ENCODE measurements at regions not wholly inside any gene's neighbourhood (a gene's known extent, or its start where the extent isn't known, plus 50 kb on each side); places are given as distances from the start of the nearest gene placed in this dataset.

DNA sequence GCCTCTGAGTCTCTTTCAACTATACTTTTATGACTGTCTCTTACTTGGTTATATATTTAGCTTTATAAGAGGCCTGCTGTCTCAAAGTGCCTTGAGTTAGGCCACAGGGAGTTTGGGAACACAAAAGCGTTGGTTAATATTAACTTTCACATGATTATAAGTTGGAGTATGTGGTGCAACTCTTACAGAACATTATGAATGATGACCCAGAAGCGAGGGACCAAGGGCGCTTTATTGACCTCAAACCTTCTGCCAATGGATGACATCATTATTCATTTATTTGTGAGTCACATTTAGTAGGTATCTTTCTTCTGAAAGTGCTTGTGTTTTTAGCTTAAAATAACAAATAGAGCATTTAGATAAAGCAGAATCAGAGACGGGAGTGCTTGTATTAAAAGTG is 298.0 kb upstream of the ZC3H12C start:
- H3K4me3 Mint-ChIP-seq (ENCODE audit: unreplicated experiment): no peak overlapping the region
- H3K4me1 Mint-ChIP-seq (ENCODE audit: unreplicated experiment): no peaks in the 10 kb centered on the region
- no peak overlapping the region for H3K27ac Mint-ChIP-seq (ENCODE audit: unreplicated experiment)
- DNase-seq (ENCODE audit: low spot score): no peak
- TF ChIP-seq, protein P1, sequence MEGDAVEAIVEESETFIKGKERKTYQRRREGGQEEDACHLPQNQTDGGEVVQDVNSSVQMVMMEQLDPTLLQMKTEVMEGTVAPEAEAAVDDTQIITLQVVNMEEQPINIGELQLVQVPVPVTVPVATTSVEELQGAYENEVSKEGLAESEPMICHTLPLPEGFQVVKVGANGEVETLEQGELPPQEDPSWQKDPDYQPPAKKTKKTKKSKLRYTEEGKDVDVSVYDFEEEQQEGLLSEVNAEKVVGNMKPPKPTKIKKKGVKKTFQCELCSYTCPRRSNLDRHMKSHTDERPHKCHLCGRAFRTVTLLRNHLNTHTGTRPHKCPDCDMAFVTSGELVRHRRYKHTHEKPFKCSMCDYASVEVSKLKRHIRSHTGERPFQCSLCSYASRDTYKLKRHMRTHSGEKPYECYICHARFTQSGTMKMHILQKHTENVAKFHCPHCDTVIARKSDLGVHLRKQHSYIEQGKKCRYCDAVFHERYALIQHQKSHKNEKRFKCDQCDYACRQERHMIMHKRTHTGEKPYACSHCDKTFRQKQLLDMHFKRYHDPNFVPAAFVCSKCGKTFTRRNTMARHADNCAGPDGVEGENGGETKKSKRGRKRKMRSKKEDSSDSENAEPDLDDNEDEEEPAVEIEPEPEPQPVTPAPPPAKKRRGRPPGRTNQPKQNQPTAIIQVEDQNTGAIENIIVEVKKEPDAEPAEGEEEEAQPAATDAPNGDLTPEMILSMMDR (IDR thresholded peaks at IDR 0.05; ENCODE audit: unreplicated experiment): no peak
- no peaks in the 10 kb centered on the region for H3K9me3 Mint-ChIP-seq (ENCODE audit: unreplicated experiment)
- H3K27me3 Mint-ChIP-seq (ENCODE audit: unreplicated experiment): no peaks in the 10 kb centered on the region
- no peaks in the 10 kb centered on the region for H3K36me3 Mint-ChIP-seq (ENCODE audit: low read depth, unreplicated experiment)

DNA sequence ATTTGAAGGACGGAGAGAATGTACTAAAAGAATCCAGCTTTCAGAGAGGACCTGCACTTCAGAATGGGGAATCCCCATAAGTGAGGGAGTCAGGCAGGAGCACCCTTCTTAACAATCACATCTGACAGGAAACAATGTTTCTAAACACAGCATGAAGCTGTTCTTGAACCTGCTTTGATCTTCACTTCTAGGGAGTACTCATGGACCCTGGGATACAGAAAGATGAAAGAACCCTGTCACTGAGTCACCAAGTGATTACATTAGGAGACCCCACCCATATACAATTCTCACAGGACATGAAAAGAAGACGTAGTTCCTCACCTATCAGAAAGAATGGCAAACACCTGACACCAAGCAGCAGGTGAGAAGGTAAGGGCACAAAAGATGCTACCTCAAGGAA is 296.9 kb upstream of the ZC3H12C start:
- no peaks in the 10 kb centered on the region for H3K4me1 Mint-ChIP-seq (ENCODE audit: unreplicated experiment)
- no peaks in the 10 kb centered on the region for H3K9me3 Mint-ChIP-seq (ENCODE audit: unreplicated experiment)
- H3K27me3 Mint-ChIP-seq (ENCODE audit: unreplicated experiment): no peaks in the 10 kb centered on the region
- no peak overlapping the region for H3K27ac Mint-ChIP-seq (ENCODE audit: unreplicated experiment)
- H3K4me3 Mint-ChIP-seq (ENCODE audit: unreplicated experiment): no peak overlapping the region
- no peak for DNase-seq (ENCODE audit: low spot score)
- no peaks in the 10 kb centered on the region for H3K36me3 Mint-ChIP-seq (ENCODE audit: low read depth, unreplicated experiment)
- TF ChIP-seq, protein P1 (IDR thresholded peaks at IDR 0.05; ENCODE audit: unreplicated experiment): no peak

DNA sequence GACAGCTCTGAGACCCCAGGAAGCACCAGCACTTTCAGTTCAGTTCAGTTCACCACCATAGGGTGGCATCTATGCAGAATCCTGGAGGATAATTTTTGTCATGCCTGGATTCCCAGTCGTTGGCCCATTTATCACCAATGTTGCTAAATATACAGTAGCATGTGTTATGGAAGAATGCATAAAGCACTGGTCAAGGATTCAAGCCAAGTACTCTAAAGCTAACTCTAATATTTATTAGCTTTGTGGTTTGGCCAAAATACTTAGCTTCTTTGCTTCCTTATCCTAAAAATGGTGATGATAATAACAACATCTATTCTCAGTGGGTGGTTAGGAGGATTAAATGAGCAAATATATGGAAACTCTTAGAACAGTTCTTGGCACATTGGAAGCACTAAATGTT is 294.7 kb upstream of the ZC3H12C start:
- Mint-ChIP-seq H3K27ac (ENCODE audit: unreplicated experiment) (no peak overlapping the region), H3K4me1 (ENCODE audit: unreplicated experiment) (no peaks in the 10 kb centered on the region), H3K9me3 (ENCODE audit: unreplicated experiment) (no peaks in the 10 kb centered on the region), H3K4me3 (ENCODE audit: unreplicated experiment) (no peak overlapping the region), H3K27me3 (ENCODE audit: unreplicated experiment) (no peaks in the 10 kb centered on the region), H3K36me3 (ENCODE audit: low read depth, unreplicated experiment) (no peaks in the 10 kb centered on the region)
- TF ChIP-seq, protein P1 (IDR thresholded peaks at IDR 0.05; ENCODE audit: unreplicated experiment): no peak
- DNase-seq (ENCODE audit: low spot score): no peak

DNA sequence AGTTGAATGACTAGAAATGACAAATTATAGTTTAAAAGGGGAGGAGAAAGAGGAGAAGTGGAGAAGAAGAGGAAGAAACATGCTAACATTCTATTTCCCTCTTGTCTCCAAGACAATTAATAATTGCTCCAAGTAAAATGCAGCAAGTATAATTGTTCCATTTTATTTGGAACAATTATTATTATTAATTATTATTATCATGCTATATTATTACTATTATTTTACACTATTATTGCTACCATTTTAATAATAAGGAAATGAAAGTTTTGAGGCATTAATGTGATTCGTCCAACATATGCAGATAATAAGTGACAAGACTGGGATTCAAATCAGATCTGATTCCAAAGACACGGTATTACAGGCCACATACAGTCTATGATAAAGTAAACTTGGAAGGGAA is 293.6 kb upstream of the ZC3H12C start:
- no peak for DNase-seq (ENCODE audit: low spot score)
- Mint-ChIP-seq H3K27me3 (ENCODE audit: unreplicated experiment) (no peaks in the 10 kb centered on the region), H3K9me3 (ENCODE audit: unreplicated experiment) (no peaks in the 10 kb centered on the region), H3K36me3 (ENCODE audit: low read depth, unreplicated experiment) (no peaks in the 10 kb centered on the region), H3K4me3 (ENCODE audit: unreplicated experiment) (no peak overlapping the region), H3K27ac (ENCODE audit: unreplicated experiment) (no peak overlapping the region), H3K4me1 (ENCODE audit: unreplicated experiment) (no peaks in the 10 kb centered on the region)
- TF ChIP-seq, protein P1 (IDR thresholded peaks at IDR 0.05; ENCODE audit: unreplicated experiment): no peak

DNA sequence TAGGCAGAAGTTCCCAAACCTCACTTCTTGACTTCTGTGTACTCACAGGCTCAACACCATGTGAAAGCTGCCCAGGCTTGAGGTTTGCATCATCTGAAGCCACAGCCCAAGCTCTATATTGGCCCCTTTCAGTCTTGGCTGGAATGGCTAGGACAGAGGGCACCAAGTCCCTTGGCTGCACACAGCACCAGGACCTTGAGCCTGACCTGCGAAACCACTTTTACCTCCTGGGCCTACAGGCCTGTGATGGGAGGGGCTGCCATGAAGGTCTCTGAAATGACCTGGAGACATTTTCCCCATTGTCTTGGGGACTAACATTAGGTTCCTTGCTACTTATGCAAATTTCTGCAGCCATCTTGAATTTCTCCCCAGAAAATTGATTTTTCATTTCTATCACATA is 288.3 kb upstream of the ZC3H12C start:
- no peak overlapping the region for H3K27ac Mint-ChIP-seq (ENCODE audit: unreplicated experiment)
- H3K27me3 Mint-ChIP-seq (ENCODE audit: unreplicated experiment): no peaks in the 10 kb centered on the region
- H3K9me3 Mint-ChIP-seq (ENCODE audit: unreplicated experiment): no peaks in the 10 kb centered on the region
- no peaks in the 10 kb centered on the region for H3K36me3 Mint-ChIP-seq (ENCODE audit: low read depth, unreplicated experiment)
- TF ChIP-seq, protein P1 (IDR thresholded peaks at IDR 0.05; ENCODE audit: unreplicated experiment): no peak
- no peak for DNase-seq (ENCODE audit: low spot score)
- H3K4me1 Mint-ChIP-seq (ENCODE audit: unreplicated experiment): no peaks in the 10 kb centered on the region
- no peak overlapping the region for H3K4me3 Mint-ChIP-seq (ENCODE audit: unreplicated experiment)
